Spleen (tissue), 11 donors: ENCODE measurements at regions not wholly inside any gene's neighbourhood (a gene's known extent, or its start where the extent isn't known, plus 50 kb on each side); places are given as distances from the start of the nearest gene placed in this dataset.

ENCODE experiments used
- DNase-seq: peaks from one replicate; pipeline ENCODE4 v3.0.0-alpha.2; 2020
- H3K27ac ChIP-seq, 8 donors: fragments of 200-600 bp; sonication (generic) in 7 of 8; 1 replicate in 4 of 8; 2 replicates in 4 of 8; pipeline versions ENCODE4 v1.5.0 to v1.8.0; 2016 to 2021; ENCODE audit warnings: inconsistent platforms in 4 of 8, mild to moderate bottlenecking in 4 of 8, moderate library complexity in 1 of 8
- H3K27me3 ChIP-seq, 7 donors: fragments of 200-600 bp; sonication (generic) in 6 of 7; replicated peaks in 1 of 7; 1 replicate in 4 of 7; 2 replicates in 3 of 7; pipeline versions ENCODE4 v1.5.0 to v1.8.0; 2016 to 2021; ENCODE audit warnings: inconsistent platforms in 3 of 7, mild to moderate bottlenecking in 1 of 7
- H3K36me3 ChIP-seq, 6 donors: fragments of 200-600 bp; sonication (generic) in 5 of 6; 1 replicate in 4 of 6; 2 replicates in 2 of 6; pipeline versions ENCODE4 v1.5.0 to v1.8.0; 2016 to 2021; ENCODE audit warnings: inconsistent platforms in 2 of 6
- H3K4me1 ChIP-seq, 6 donors: fragments of 200-600 bp; sonication (generic) in 5 of 6; 1 replicate in 3 of 6; 2 replicates in 3 of 6; pipeline versions ENCODE4 v1.5.0 to v1.8.0; 2016 to 2021; ENCODE audit warnings: inconsistent platforms in 3 of 6
- H3K4me3 ChIP-seq, 8 donors: fragments of 200-600 bp; sonication (generic) in 7 of 8; 1 replicate in 4 of 8; 2 replicates in 4 of 8; pipeline versions ENCODE4 v1.5.0 to v1.8.0; 2016 to 2021; ENCODE audit warnings: inconsistent platforms in 4 of 8, mild to moderate bottlenecking in 4 of 8, moderate library complexity in 2 of 8
- H3K9me3 ChIP-seq, 8 donors: fragments of 200-600 bp; sonication (generic) in 7 of 8; 1 replicate in 4 of 8; 2 replicates in 4 of 8; pipeline versions ENCODE4 v1.5.0 to v1.8.0; 2016 to 2021; ENCODE audit warnings: inconsistent platforms in 4 of 8
- POLR2A ChIP-seq, 3 donors: fragments of 450-650 bp; IDR thresholded peaks; one replicate each; pipeline ENCODE4 v1.5.1; 2017; ENCODE audit warnings: antibody characterized with exemption in 3 of 3, mild to moderate bottlenecking in 1 of 3
- POLR2AphosphoS5 ChIP-seq, 3 donors: sonication (generic); formaldehyde crosslinking; IDR thresholded peaks; one replicate each; pipeline ENCODE4 v1.5.1; 2017; ENCODE audit warnings: antibody characterized with exemption in 3 of 3
- WGBS, 5 donors: extraction: QIAGEN DNeasy Blood & Tissue Kit in 3 of 5; methylation state at CpG; one replicate each; pipeline versions ENCODE4 v1.1.5 to v1.1.7; 2013 to 2018; 5-methylcytosine and 5-hydroxymethylcytosine counted together
- intact Hi-C: fragments of 100-400 bp; cut with DNase I; formaldehyde crosslinking; loops from one replicate; pipeline ENCODE4 v1.15.0; 2023; ENCODE audit warnings: low total_unique reads
- TF ChIP-seq, protein P1 (sequence below), 11 experiments: fragments of 200-600 bp in 7 of 11; fragments of 450-650 bp in 4 of 11; sonication (generic) in 4 of 11; IDR thresholded peaks in 8 of 11; conservative IDR thresholded peaks in 3 of 11; 1 replicate in 7 of 11; 2 replicates in 4 of 11; pipeline versions ENCODE4 v1.4.0 to v1.8.0; 2016 to 2021; ENCODE audit warnings: antibody characterized with exemption in 11 of 11, inconsistent platforms in 4 of 11, mild to moderate bottlenecking in 1 of 11
- donor health status: healthy with polysubstance abuse.
- donor health status: DM: no; HTN: no; CAD: no; lungs with moderate emphysema.
- donor health status: DM: no; HTN: no; CAD: no.
- donor health status: Bipolar disorder and iron deficiency.
- donor health status: healthy.
- donor health status: DM: no; HTN: no; CAD: no.
- donor health status: DM: yes; HTN: yes; CAD: no.

DNA sequence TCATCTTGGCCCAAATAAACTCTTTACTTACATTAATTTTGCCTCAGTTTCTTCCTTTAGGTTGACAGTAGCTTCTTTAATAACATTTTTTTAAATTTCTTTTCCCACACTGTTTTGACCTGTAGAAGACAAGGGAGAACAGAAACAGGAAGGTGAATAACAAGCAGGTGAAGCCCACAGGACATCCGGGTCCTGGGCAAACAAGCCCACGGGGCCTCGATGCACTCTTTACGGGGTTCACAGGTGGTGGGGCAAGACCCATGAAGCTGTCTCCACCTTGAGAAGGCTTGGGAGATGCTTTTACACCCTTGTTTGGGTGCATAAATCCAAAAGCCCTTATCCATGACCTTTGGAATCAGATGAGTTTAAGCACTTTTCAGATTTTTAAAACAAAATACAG, 301.0 kb upstream of the MGAT5 start:
- Histone ChIP-seq H3K9me3 (no peaks in the 10 kb centered on the region), H3K4me3 (no peak overlapping the region), H3K4me1 (peaks cover 0 to 50% (median 32%) of the 10 kb centered on the region in 6 donors), H3K27ac (peak overlapping the region in 5 of 8 donors; percentile 15 to 70 (median 54)), H3K27me3 (peaks cover 0 to 4% (median 0%) of the 10 kb centered on the region in 7 donors), H3K36me3 (no peaks in the 10 kb centered on the region)
- no peak for TF ChIP-seq POLR2A (IDR thresholded peaks at IDR 0.05)
- TF ChIP-seq, protein P1, sequence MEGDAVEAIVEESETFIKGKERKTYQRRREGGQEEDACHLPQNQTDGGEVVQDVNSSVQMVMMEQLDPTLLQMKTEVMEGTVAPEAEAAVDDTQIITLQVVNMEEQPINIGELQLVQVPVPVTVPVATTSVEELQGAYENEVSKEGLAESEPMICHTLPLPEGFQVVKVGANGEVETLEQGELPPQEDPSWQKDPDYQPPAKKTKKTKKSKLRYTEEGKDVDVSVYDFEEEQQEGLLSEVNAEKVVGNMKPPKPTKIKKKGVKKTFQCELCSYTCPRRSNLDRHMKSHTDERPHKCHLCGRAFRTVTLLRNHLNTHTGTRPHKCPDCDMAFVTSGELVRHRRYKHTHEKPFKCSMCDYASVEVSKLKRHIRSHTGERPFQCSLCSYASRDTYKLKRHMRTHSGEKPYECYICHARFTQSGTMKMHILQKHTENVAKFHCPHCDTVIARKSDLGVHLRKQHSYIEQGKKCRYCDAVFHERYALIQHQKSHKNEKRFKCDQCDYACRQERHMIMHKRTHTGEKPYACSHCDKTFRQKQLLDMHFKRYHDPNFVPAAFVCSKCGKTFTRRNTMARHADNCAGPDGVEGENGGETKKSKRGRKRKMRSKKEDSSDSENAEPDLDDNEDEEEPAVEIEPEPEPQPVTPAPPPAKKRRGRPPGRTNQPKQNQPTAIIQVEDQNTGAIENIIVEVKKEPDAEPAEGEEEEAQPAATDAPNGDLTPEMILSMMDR (IDR thresholded peaks at IDR 0.05 in 8 of 11, conservative IDR thresholded peaks at IDR 0.05 in 3 of 11): no peak
- no peak for TF ChIP-seq POLR2AphosphoS5 (IDR thresholded peaks at IDR 0.05)
- DNase-seq: peak; percentile 79
- intact Hi-C loops: no loop called here
- WGBS, 5 donors: 65 to 72% (median 69%) methylated on average over 4 of the region's 4 CpGs

DNA sequence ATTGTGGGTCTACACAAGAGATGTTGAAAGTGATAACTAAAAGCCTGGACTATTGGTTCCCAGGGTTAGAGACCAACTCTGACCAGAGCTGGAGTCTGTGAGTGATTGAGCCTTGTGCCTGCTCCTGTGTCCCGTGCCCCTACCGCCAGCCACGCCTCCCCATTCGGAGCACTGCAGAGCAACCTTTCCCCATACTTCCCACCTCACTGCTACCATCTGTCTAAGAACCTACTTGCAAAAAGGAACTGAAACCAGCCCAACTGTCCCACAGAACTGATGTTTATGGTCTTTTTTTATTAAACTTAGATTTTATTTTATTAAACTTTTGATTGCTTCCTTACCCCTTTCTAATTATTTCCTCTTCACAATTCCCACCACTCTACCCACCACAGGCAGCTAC, 300.3 kb upstream of the MGAT5 start:
- 52 to 71% (median 65%) methylated on average over 4 of the region's 4 CpGs for WGBS, 5 donors
- Histone ChIP-seq H3K4me1 (peaks cover 0 to 50% (median 32%) of the 10 kb centered on the region in 6 donors), H3K9me3 (no peaks in the 10 kb centered on the region), H3K27me3 (peaks cover 0 to 4% (median 0%) of the 10 kb centered on the region in 7 donors), H3K36me3 (no peaks in the 10 kb centered on the region), H3K4me3 (no peak overlapping the region), H3K27ac (peak overlapping the region in 4 of 8 donors; percentile 37 to 70 (median 58))
- intact Hi-C loops: no loop called here
- peak; percentile 81 for DNase-seq
- peak in 1 of 3 donors; percentile 25 for TF ChIP-seq POLR2AphosphoS5 (IDR thresholded peaks at IDR 0.05)
- TF ChIP-seq, protein P1 (IDR thresholded peaks at IDR 0.05 in 8 of 11, conservative IDR thresholded peaks at IDR 0.05 in 3 of 11): no peak

DNA sequence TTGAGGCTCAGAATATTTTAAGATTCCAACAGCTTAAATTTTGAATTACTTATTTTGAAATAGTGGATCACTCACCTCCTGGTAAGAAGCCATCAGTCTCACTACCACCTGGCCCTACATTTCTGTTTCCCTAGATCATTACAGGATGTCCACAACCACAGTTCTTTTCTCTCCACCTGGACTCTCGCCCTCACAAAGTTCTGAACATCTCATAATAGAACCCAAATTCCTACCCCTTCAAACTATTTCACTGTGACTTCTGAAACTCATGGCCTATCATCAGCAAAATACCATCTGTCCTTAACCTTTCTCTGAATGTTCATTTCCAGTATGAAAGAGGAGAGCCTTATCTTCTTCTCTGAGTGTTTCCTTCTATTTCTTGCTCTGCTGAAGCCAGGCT, 299.2 kb upstream of the MGAT5 start:
- no peak for TF ChIP-seq POLR2A (IDR thresholded peaks at IDR 0.05)
- TF ChIP-seq POLR2AphosphoS5 (IDR thresholded peaks at IDR 0.05): no peak
- TF ChIP-seq, protein P1 (IDR thresholded peaks at IDR 0.05 in 8 of 11, conservative IDR thresholded peaks at IDR 0.05 in 3 of 11): no peak
- no peaks in the 10 kb centered on the region for H3K9me3 ChIP-seq
- peaks cover 0 to 4% (median 0%) of the 10 kb centered on the region in 7 donors for H3K27me3 ChIP-seq
- no peak for DNase-seq
- H3K36me3 ChIP-seq: no peaks in the 10 kb centered on the region
- no peak overlapping the region for H3K4me3 ChIP-seq
- peaks cover 0 to 50% (median 31%) of the 10 kb centered on the region in 6 donors for H3K4me1 ChIP-seq
- H3K27ac ChIP-seq: peak overlapping the region in 1 of 8 donors; percentile 54
- intact Hi-C loops: no loop called here
- 59 to 74% (median 64%) methylated on average over 1 of the region's 1 CpG for WGBS, 5 donors

GRCh38 chr2:133955169-133955568, 298.7 kb upstream of the MGAT5 start:
- Histone ChIP-seq H3K9me3 (no peaks in the 10 kb centered on the region), H3K27ac (no peak overlapping the region), H3K36me3 (no peaks in the 10 kb centered on the region), H3K4me3 (no peak overlapping the region), H3K4me1 (peaks cover 0 to 46% (median 26%) of the 10 kb centered on the region in 6 donors), H3K27me3 (peaks cover 0 to 4% (median 0%) of the 10 kb centered on the region in 7 donors)
- intact Hi-C loops: no loop called here
- TF ChIP-seq POLR2A (IDR thresholded peaks at IDR 0.05): no peak
- TF ChIP-seq, protein P1 (IDR thresholded peaks at IDR 0.05 in 8 of 11, conservative IDR thresholded peaks at IDR 0.05 in 3 of 11): no peak
- no peak for DNase-seq
- WGBS, 5 donors: 40 to 54% (median 47%) methylated on average over 3 of the region's 3 CpGs
